HCT116 (cell line): ENCODE measurements at regions not wholly inside any gene's neighbourhood (a gene's known extent, or its start where the extent isn't known, plus 50 kb on each side); places are given as distances from the start of the nearest gene placed in this dataset.

Experiments
- ATAC-seq: fragments of 200-7000 bp; cut with Tn5 transposase; 2 replicates; pipeline ENCODE4 v1.9.1; 2020; ENCODE audit warnings: mild to moderate bottlenecking, moderate library complexity
- BruUV-seq: library from RNA; stranded (reverse); fragments of 400-500 nt; replicated peaks from 2 replicates; lab custom pipeline; 2021; lab: Mats Ljungman, UMichigan
- CTCF ChIA-PET: fragments of 300-600 bp; sonication (Branson Sonifier 250); formaldehyde crosslinking; loops from one replicate; lab custom pipeline; 2021; ENCODE audit warnings: antibody characterized with exemption; lab: Charles Lee
- POLR2A ChIA-PET: fragments of 300-600, 350-600 bp; sonication (Branson Sonifier 250); formaldehyde crosslinking; loops from one replicate; lab custom pipeline; 2021; ENCODE audit warnings: antibody characterized with exemption; lab: Charles Lee
- RAD21 ChIA-PET, 2 experiments: fragments of 300-600 bp; sonication (Branson Sonifier 250); formaldehyde crosslinking; loops; one replicate each; lab custom pipeline; 2023; ENCODE audit warnings: low total read pairs in 2 of 2; ENCODE audit not compliant: uncharacterized antibody in 2 of 2, unreplicated experiment in 2 of 2, low non-redundant PET in 1 of 2; lab: Charles Lee
- DNase-seq: peaks from one replicate; pipeline ENCODE4 v3.0.0-alpha.2; 2010; ENCODE audit warnings: low read depth, low spot score
- H2AFZ ChIP-seq: fragments of 200-600 bp; shearing (Covaris generic), sonication (generic); 2 replicates; pipeline ENCODE4 v1.6.1; 2017; ENCODE audit warnings: low read depth, mixed run types, mixed read lengths, antibody characterized with exemption, low read length; ENCODE audit not compliant: poor library complexity, severe bottlenecking
- H3K27ac ChIP-seq: 2 replicates; pipeline ENCODE4 v1.5.1; 2012; ENCODE audit warnings: low read depth, low read length
- H3K27me3 ChIP-seq: fragments of 200-600 bp; sonication (generic); 2 replicates; pipeline ENCODE4 v1.6.1; 2016; ENCODE audit warnings: mixed run types, low read length, mixed read lengths; ENCODE audit not compliant: insufficient read depth
- H3K36me3 ChIP-seq, 2 experiments: fragments of 200-500 bp in 1 of 2; fragments of 200-600 bp in 1 of 2; sonication (Bioruptor generic) in 1 of 2; sonication (generic) in 1 of 2; 2 replicates each; pipeline versions ENCODE4 v1.5.1 to v1.6.1; 2014 to 2016; ENCODE audit warnings: low read length in 2 of 2, inconsistent platforms in 1 of 2, mixed read lengths in 1 of 2, mixed run types in 1 of 2; ENCODE audit not compliant: insufficient read depth in 2 of 2, control insufficient read depth in 1 of 2
- H3K4me1 ChIP-seq, 2 experiments: fragments of 200-600 bp in 1 of 2; sonication (generic) in 1 of 2; 2 replicates each; pipeline versions ENCODE4 v1.5.1 to v1.6.1; 2012 to 2017; ENCODE audit warnings: low read length in 2 of 2, inconsistent platforms in 1 of 2, mild to moderate bottlenecking in 1 of 2, mixed read lengths in 1 of 2, mixed run types in 1 of 2, moderate library complexity in 1 of 2; ENCODE audit not compliant: insufficient read depth in 2 of 2, control insufficient read depth in 1 of 2
- H3K4me2 ChIP-seq: fragments of 200-600 bp; sonication (generic); 2 replicates; pipeline ENCODE4 v1.6.1; 2017; ENCODE audit warnings: mixed run types, low read length, mixed read lengths
- H3K4me3 ChIP-seq, 2 experiments: fragments of 200-600 bp in 1 of 2; sonication (generic) in 1 of 2; replicated peaks in 1 of 2; 2 replicates each; pipeline ENCODE4 v1.5.1; 2011 to 2016; ENCODE audit warnings: low read length in 2 of 2, control low read depth in 1 of 2, low read depth in 1 of 2, mild to moderate bottlenecking in 1 of 2, mixed read lengths in 1 of 2, mixed run types in 1 of 2
- H3K79me2 ChIP-seq: fragments of 200-600 bp; sonication (generic); 2 replicates; pipeline ENCODE4 v1.6.1; 2017; ENCODE audit warnings: mild to moderate bottlenecking, mixed run types, low read length, moderate library complexity, mixed read lengths; ENCODE audit not compliant: insufficient read depth
- H3K9ac ChIP-seq: fragments of 200-600 bp; sonication (generic); 2 replicates; pipeline ENCODE4 v1.6.1; 2016; ENCODE audit warnings: low read length, mixed read lengths
- H3K9me2 ChIP-seq: fragments of 200-600 bp; sonication (generic), shearing (Covaris generic); 2 replicates; pipeline ENCODE4 v1.6.1; 2017; ENCODE audit warnings: mixed run types, mild to moderate bottlenecking, moderate library complexity; ENCODE audit not compliant: insufficient read depth
- H3K9me3 ChIP-seq, 2 experiments: fragments of 200-500 bp in 1 of 2; fragments of 200-600 bp in 1 of 2; sonication (Bioruptor generic) in 1 of 2; sonication (generic) in 1 of 2; 2 replicates each; pipeline ENCODE4 v1.6.1; 2014 to 2017; ENCODE audit warnings: low read length in 2 of 2, mixed read lengths in 2 of 2, inconsistent platforms in 1 of 2, low read depth in 1 of 2, mild to moderate bottlenecking in 1 of 2, mixed run types in 1 of 2, moderate library complexity in 1 of 2; ENCODE audit not compliant: control insufficient read depth in 1 of 2, insufficient read depth in 1 of 2
- H4K20me1 ChIP-seq: fragments of 200-600 bp; sonication (generic), shearing (Covaris generic); 2 replicates; pipeline ENCODE4 v1.6.1; 2017; ENCODE audit warnings: mixed run types, mild to moderate bottlenecking, moderate library complexity; ENCODE audit not compliant: insufficient read depth
- EGR1 ChIP-seq: IDR thresholded peaks from 2 replicates; pipeline ENCODE4 v1.6.1; 2012; ENCODE audit warnings: low read depth
- RAD21 ChIP-seq: IDR thresholded peaks from 2 replicates; pipeline ENCODE4 v1.6.1; 2012; ENCODE audit warnings: low read depth, mild to moderate bottlenecking
- SIN3A ChIP-seq: IDR thresholded peaks from 2 replicates; pipeline ENCODE4 v1.6.1; 2012; ENCODE audit warnings: low read depth
- SRF ChIP-seq: IDR thresholded peaks from 2 replicates; pipeline ENCODE4 v1.6.1; 2012; ENCODE audit warnings: low read depth
- ZNF274 ChIP-seq: fragments of 200-500 bp; sonication (Bioruptor generic); IDR thresholded peaks from 2 replicates; pipeline ENCODE4 v1.6.1; 2014; ENCODE audit warnings: mild to moderate bottlenecking, low read depth, low read length, inconsistent platforms
- intact Hi-C: fragments of 100-400 bp; cut with micrococcal nuclease; formaldehyde crosslinking; loops from 2 replicates; pipeline ENCODE4 v1.10.0; 2022
- TF ChIP-seq, protein P1 (sequence below), 3 experiments: fragments of 200-600 bp in 1 of 3; sonication (generic) in 1 of 3; IDR thresholded peaks in 2 of 3; conservative IDR thresholded peaks in 1 of 3; 2 replicates each; pipeline ENCODE4 v1.5.1; 2012 to 2017; ENCODE audit warnings: low read depth in 2 of 3, low read length in 2 of 3, antibody characterized with exemption in 1 of 3, borderline replicate concordance in 1 of 3, control low read depth in 1 of 3, mild to moderate bottlenecking in 1 of 3, mixed read lengths in 1 of 3, mixed run types in 1 of 3, moderate library complexity in 1 of 3; ENCODE audit not compliant: insufficient read depth in 1 of 3
- TF ChIP-seq, protein P2 (sequence below): IDR thresholded peaks from 2 replicates; pipeline ENCODE4 v1.6.1; 2011; ENCODE audit warnings: mild to moderate bottlenecking, low read length, moderate library complexity; ENCODE audit not compliant: insufficient replicate concordance; ENCODE audit errors: extremely low read depth

DNA sequence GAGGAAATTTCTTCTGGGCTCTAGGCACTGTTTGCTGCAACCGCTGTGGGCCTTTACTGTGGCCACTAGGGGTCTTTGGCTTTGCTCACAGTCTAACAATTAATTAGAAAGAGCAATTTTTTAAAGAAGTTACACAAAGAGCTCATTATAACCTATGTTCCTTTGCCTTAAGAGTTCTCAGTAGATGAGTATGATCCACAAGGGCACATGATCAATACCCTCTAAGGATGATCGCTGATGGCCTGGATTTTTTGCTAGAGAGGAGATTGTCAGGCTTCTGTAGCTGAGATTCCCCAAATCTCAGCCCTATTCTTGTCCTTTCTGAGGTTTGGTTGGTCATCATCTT is 80.8 kb upstream of the RHOBTB1 start:
- Histone ChIP-seq H3K4me2 (no peak overlapping the region), H3K9me3 (no peaks in the 10 kb centered on the region), H3K4me1 (no peaks in the 10 kb centered on the region), H3K9me2 (no peaks in the 10 kb centered on the region; the same call in 1 of the 2 replicates), H3K36me3 (no peaks in the 10 kb centered on the region), H2AFZ (peak overlapping the region; percentile 44), H4K20me1 (no peaks in the 10 kb centered on the region), H3K27me3 (no peaks in the 10 kb centered on the region), H3K4me3 (no peak overlapping the region), H3K79me2 (no peaks in the 10 kb centered on the region), H3K27ac (no peak overlapping the region), H3K9ac (no peak overlapping the region)
- intact Hi-C loops: no loop called here
- POLR2A ChIA-PET: no interaction called here
- BruUV-seq: no TSS peak
- ATAC-seq: peak; percentile 89
- CTCF ChIA-PET: interaction anchor here (0.6 to 1.1 kb wide), 12 partner anchors 9 to 259 kb away, joined by 3 to 7 read pairs (median 3); no protein-coding TSS in a partner anchor
- RAD21 ChIA-PET: no interaction called here
- TF ChIP-seq, protein P1, sequence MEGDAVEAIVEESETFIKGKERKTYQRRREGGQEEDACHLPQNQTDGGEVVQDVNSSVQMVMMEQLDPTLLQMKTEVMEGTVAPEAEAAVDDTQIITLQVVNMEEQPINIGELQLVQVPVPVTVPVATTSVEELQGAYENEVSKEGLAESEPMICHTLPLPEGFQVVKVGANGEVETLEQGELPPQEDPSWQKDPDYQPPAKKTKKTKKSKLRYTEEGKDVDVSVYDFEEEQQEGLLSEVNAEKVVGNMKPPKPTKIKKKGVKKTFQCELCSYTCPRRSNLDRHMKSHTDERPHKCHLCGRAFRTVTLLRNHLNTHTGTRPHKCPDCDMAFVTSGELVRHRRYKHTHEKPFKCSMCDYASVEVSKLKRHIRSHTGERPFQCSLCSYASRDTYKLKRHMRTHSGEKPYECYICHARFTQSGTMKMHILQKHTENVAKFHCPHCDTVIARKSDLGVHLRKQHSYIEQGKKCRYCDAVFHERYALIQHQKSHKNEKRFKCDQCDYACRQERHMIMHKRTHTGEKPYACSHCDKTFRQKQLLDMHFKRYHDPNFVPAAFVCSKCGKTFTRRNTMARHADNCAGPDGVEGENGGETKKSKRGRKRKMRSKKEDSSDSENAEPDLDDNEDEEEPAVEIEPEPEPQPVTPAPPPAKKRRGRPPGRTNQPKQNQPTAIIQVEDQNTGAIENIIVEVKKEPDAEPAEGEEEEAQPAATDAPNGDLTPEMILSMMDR (IDR thresholded peaks at IDR 0.05 in 2 of 3, conservative IDR thresholded peaks at IDR 0.05 in 1 of 3; ENCODE audit: borderline replicate concordance in 1 of 3, insufficient read depth in 1 of 3, low read depth in 2 of 3, low read length in 2 of 3): peak; percentile 17 to 87 (median 87); a peak in 5 of 6 replicates
- TF ChIP-seq SRF (no peak), RAD21 (peak; percentile 34)
- no peak for DNase-seq

DNA sequence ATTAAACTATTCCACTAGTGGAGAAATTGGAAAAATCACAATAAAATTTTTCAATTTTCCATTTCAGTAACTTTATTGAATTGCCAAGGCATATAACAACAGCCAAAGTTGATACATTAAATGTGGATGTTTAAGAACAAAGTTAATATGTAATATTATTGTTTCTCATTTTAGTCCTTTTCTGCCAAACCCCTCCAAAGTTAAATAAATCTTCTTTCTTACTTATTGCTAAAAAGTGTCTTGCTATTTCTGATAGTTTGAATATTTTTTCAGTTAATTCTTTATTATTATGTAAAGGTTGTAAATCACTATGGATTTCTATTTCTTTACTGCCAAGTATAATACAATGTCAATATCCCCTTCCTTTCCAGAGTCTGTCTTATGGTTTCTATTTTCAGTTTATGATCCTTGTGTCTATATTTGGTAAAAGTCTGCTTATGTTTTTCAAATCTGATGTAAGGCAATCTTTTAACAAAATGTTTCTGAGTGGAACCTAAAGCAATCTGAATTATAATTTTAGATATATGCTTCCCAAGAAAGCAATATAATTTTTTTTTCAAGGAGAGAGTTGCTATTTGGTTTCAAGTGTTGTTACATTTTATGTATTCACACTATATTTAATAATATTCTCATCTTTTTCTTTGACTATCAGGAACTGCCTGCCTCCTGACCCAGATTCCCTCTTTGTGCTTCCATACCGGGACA is 80.3 kb upstream of the RHOBTB1 start:
- POLR2A ChIA-PET: no interaction called here

More for the DNA sequence above, 80.3 kb upstream of the RHOBTB1 start:
- H2AFZ ChIP-seq: peak overlapping the region; percentile 44
- H3K9me2 ChIP-seq: no peaks in the 10 kb centered on the region; the same call in 1 of the 2 replicates
- ATAC-seq (no peak), DNase-seq (no peak)
- no peak overlapping the region for H3K4me3 ChIP-seq
- no TSS peak for BruUV-seq
- ChIA-PET RAD21 (no interaction called here), CTCF (interaction anchor here (0.7 to 1.1 kb wide), 9 partner anchors 10 to 260 kb away, joined by 3 to 7 read pairs (median 3); no protein-coding TSS in a partner anchor)
- intact Hi-C loops: no loop called here
- no peaks in the 10 kb centered on the region for H3K36me3 ChIP-seq
- H3K79me2 ChIP-seq: no peaks in the 10 kb centered on the region
- H3K4me2 ChIP-seq: no peak overlapping the region
- H3K4me1 ChIP-seq: no peaks in the 10 kb centered on the region
- no peak for TF ChIP-seq ZNF274
- TF ChIP-seq SIN3A: no peak
- TF ChIP-seq EGR1: no peak
- TF ChIP-seq, protein P2, sequence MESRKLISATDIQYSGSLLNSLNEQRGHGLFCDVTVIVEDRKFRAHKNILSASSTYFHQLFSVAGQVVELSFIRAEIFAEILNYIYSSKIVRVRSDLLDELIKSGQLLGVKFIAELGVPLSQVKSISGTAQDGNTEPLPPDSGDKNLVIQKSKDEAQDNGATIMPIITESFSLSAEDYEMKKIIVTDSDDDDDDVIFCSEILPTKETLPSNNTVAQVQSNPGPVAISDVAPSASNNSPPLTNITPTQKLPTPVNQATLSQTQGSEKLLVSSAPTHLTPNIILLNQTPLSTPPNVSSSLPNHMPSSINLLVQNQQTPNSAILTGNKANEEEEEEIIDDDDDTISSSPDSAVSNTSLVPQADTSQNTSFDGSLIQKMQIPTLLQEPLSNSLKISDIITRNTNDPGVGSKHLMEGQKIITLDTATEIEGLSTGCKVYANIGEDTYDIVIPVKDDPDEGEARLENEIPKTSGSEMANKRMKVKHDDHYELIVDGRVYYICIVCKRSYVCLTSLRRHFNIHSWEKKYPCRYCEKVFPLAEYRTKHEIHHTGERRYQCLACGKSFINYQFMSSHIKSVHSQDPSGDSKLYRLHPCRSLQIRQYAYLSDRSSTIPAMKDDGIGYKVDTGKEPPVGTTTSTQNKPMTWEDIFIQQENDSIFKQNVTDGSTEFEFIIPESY: no peak
- H3K27me3 ChIP-seq: no peaks in the 10 kb centered on the region
- H3K9ac ChIP-seq: no peak overlapping the region
- no peaks in the 10 kb centered on the region for H4K20me1 ChIP-seq
- H3K27ac ChIP-seq: no peak overlapping the region
- no peaks in the 10 kb centered on the region for H3K9me3 ChIP-seq
